OCI-LY3 (cell line): ENCODE measurements at regions not wholly inside any gene's neighbourhood (a gene's known extent, or its start where the extent isn't known, plus 50 kb on each side); places are given as distances from the start of the nearest gene placed in this dataset.

ENCODE experiments used
- EZH2phosphoT487 ChIP-seq: fragments of 200-600 bp; shearing (Covaris generic); IDR thresholded peaks from 2 replicates; pipeline ENCODE4 v1.6.1; 2018; ENCODE audit warnings: antibody characterized with exemption, mixed run types, low read depth
- TF ChIP-seq, protein P1 (sequence below): fragments of 200-600, 300-600 bp; sonication (generic); IDR thresholded peaks from 2 replicates; pipeline ENCODE4 v1.5.1; 2014; ENCODE audit warnings: antibody characterized with exemption, low read length, low read depth

DNA sequence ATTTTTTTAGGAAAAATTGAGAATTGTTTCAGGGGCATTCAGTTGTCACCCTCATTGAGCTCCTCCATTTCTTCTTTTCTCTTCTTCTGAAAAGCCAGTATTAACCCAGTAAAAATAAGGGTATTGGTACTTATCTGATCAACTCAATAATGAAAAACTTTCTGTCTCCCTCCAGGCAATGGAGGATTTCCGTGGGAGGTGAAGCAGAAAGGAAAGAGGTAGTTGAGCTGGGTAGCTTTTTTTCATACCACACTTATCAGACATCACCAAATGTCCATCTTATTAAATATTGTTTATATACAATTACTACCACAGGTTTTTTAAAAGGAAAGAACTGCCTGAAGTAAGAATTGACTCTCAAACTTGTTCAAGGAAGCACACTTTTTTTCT lies 731.1 kb upstream of the ZNF608 start:
- TF ChIP-seq, protein P1, sequence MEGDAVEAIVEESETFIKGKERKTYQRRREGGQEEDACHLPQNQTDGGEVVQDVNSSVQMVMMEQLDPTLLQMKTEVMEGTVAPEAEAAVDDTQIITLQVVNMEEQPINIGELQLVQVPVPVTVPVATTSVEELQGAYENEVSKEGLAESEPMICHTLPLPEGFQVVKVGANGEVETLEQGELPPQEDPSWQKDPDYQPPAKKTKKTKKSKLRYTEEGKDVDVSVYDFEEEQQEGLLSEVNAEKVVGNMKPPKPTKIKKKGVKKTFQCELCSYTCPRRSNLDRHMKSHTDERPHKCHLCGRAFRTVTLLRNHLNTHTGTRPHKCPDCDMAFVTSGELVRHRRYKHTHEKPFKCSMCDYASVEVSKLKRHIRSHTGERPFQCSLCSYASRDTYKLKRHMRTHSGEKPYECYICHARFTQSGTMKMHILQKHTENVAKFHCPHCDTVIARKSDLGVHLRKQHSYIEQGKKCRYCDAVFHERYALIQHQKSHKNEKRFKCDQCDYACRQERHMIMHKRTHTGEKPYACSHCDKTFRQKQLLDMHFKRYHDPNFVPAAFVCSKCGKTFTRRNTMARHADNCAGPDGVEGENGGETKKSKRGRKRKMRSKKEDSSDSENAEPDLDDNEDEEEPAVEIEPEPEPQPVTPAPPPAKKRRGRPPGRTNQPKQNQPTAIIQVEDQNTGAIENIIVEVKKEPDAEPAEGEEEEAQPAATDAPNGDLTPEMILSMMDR, result no peak
- TF ChIP-seq EZH2phosphoT487, result no peak
